HG02884 (cell line): ENCODE measurements at regions not wholly inside any gene's neighbourhood (a gene's known extent, or its start where the extent isn't known, plus 50 kb on each side); places are given as distances from the start of the nearest gene placed in this dataset.
"Not testable (repeated sequence)": the region's sequence is repeated elsewhere in the genome, so short reads cannot be mapped to it uniquely, and the experiment has no call there.

Experiments
- ATAC-seq: cut with Tn5 transposase; IDR thresholded peaks from one replicate; pipeline ENCODE4 v1.9.1; 2021; ENCODE audit warnings: mild to moderate bottlenecking, moderate library complexity; ENCODE audit not compliant: unreplicated experiment

- ATAC-seq: no peak
Observed at GRCh38 chr6:111925296-111925695, 52.0 kb upstream of the FYN start.

GRCh38 chr6:111926731-111927302, 53.6 kb upstream of the FYN start:
- ATAC-seq: no peak

- ATAC-seq: no peak
Observed at GRCh38 chr6:111927321-111927720, 54.1 kb upstream of the FYN start.

- no peak for ATAC-seq
Observed at GRCh38 chr6:111928139-111928538, 54.9 kb upstream of the FYN start.

GRCh38 chr6:111934611-111935010, 61.4 kb upstream of the FYN start:
- not testable (repeated sequence) for ATAC-seq

- no peak for ATAC-seq
Observed at GRCh38 chr6:111936718-111937117, 63.5 kb upstream of the FYN start.

GRCh38 chr6:111938710-111939109, 65.5 kb upstream of the FYN start:
- no peak for ATAC-seq

GRCh38 chr6:111939902-111940301, 66.7 kb upstream of the FYN start:
- ATAC-seq: no peak

GRCh38 chr6:111940801-111941200, 67.5 kb upstream of the FYN start:
- ATAC-seq: no peak

- no peak for ATAC-seq
Observed at GRCh38 chr6:111941686-111942330, 68.6 kb upstream of the FYN start.

GRCh38 chr6:111942561-111942960, 69.3 kb upstream of the FYN start:
- no peak for ATAC-seq

- no peak for ATAC-seq
Observed at GRCh38 chr6:111943266-111943665, 70.0 kb upstream of the FYN start.

- no peak for ATAC-seq
Observed at GRCh38 chr6:111943726-111944125, 70.5 kb upstream of the FYN start.

GRCh38 chr6:111944541-111944940, 71.3 kb upstream of the FYN start:
- no peak for ATAC-seq

- ATAC-seq: no peak
Observed at GRCh38 chr6:111949546-111949945, 76.3 kb upstream of the FYN start.

GRCh38 chr6:111949984-111950383, 76.7 kb upstream of the FYN start:
- ATAC-seq: not testable (repeated sequence)

- no peak for ATAC-seq
Observed at GRCh38 chr6:111950661-111951496, 77.6 kb upstream of the FYN start.

- ATAC-seq: no peak
Observed at GRCh38 chr6:111951497-111952085, 78.3 kb upstream of the FYN start.

GRCh38 chr6:111952274-111952673, 79.0 kb upstream of the FYN start:
- ATAC-seq: no peak

GRCh38 chr6:111952821-111953540, 79.7 kb upstream of the FYN start:
- no peak for ATAC-seq

GRCh38 chr6:111956098-111956497, 82.8 kb upstream of the FYN start:
- no peak for ATAC-seq
